BE2C (cell line): ENCODE measurements at regions not wholly inside any gene's neighbourhood (a gene's known extent, or its start where the extent isn't known, plus 50 kb on each side); places are given as distances from the start of the nearest gene placed in this dataset.

Source experiments
- DNase-seq: peaks from one replicate; pipeline ENCODE4 v3.0.0-alpha.2; 2020
- H3K27me3 ChIP-seq: fragments of 250-450 bp; sonication (Bioruptor Pico); 2 replicates; pipeline ENCODE4 v1.5.1; 2020; ENCODE audit warnings: mild to moderate bottlenecking
- H3K36me3 ChIP-seq: fragments of 250-450 bp; sonication (Bioruptor Pico); 2 replicates; pipeline ENCODE4 v1.5.1; 2020; ENCODE audit warnings: mild to moderate bottlenecking
- H3K4me1 ChIP-seq: fragments of 250-450 bp; sonication (Bioruptor Pico); 2 replicates; pipeline ENCODE4 v1.5.1; 2020
- H3K4me3 ChIP-seq: 2 replicates; pipeline ENCODE4 v1.5.1; 2011; ENCODE audit warnings: low read depth, low read length
- H3K9me3 ChIP-seq: fragments of 250-450 bp; sonication (Bioruptor Pico); 2 replicates; pipeline ENCODE4 v1.5.1; 2020
- TF ChIP-seq, protein P1 (sequence below): IDR thresholded peaks from 2 replicates; pipeline ENCODE4 v1.5.1; 2012; ENCODE audit warnings: mild to moderate bottlenecking, low read depth, low read length

DNA sequence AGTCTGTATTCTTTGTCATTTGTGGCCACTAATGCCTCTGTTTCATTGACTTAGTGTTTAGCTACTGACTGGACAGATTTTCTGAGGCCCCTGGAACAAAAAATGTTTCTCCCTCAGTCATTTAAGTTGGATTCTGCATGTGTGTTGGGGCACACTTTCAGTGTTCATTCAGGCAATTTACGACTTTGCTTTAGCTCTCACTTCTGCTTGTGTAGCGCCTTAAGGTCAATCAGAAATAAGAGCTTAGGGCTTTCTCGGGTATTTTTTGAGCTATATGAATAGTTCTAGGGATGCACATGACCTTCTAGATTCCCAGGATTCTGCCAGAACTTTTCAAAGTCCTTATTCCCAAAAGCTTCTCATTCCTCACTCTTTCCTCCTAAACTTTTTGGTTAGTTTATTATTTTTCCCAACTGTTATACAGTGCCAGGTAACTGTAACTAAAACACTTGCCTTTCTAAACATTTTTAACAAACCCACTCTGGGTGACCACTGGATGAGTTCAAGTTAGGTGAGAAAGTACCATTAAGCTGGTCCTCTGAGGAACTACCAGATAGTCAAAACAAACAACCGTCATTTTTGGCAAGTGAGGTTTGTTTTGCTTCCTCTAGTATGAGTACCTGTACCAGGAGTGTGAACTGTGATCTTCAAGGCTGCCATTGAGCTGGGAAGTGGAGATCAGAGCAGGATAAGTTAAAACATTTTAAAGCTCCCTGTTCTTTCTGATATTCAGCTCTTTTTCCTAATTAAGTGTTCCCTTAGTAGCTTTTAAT lies 571.3 kb upstream of the TLE4 start:
- Histone ChIP-seq H3K9me3 (no peaks in the 10 kb centered on the region), H3K27me3 (no peaks in the 10 kb centered on the region), H3K4me3 (no peak overlapping the region), H3K36me3 (no peaks in the 10 kb centered on the region), H3K4me1 (no peaks in the 10 kb centered on the region)
- DNase-seq, result no peak
- TF ChIP-seq, protein P1, sequence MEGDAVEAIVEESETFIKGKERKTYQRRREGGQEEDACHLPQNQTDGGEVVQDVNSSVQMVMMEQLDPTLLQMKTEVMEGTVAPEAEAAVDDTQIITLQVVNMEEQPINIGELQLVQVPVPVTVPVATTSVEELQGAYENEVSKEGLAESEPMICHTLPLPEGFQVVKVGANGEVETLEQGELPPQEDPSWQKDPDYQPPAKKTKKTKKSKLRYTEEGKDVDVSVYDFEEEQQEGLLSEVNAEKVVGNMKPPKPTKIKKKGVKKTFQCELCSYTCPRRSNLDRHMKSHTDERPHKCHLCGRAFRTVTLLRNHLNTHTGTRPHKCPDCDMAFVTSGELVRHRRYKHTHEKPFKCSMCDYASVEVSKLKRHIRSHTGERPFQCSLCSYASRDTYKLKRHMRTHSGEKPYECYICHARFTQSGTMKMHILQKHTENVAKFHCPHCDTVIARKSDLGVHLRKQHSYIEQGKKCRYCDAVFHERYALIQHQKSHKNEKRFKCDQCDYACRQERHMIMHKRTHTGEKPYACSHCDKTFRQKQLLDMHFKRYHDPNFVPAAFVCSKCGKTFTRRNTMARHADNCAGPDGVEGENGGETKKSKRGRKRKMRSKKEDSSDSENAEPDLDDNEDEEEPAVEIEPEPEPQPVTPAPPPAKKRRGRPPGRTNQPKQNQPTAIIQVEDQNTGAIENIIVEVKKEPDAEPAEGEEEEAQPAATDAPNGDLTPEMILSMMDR, result no peak

DNA sequence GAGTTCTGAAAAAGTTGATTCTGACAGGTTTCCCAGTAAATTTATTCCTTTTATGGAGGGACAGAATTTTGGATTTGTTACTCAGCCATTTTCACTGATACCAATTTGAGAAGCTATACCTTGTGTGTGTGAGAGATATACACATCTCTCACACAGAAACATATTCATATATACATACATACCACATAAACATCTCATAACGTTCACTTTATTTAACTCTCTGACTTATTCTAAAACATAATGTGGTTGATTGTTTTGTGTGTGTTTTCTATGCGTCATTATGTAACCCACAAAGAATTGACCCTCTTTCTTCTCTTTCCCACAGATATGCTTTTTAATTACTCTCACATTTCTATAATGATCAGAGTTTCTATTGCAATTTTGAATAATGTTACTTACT lies 570.8 kb upstream of the TLE4 start:
- no peaks in the 10 kb centered on the region for H3K9me3 ChIP-seq
- TF ChIP-seq, protein P1, result no peak
- no peak overlapping the region for H3K4me3 ChIP-seq
- no peak for DNase-seq
- H3K4me1 ChIP-seq, result no peaks in the 10 kb centered on the region
- H3K27me3 ChIP-seq, result no peaks in the 10 kb centered on the region
- H3K36me3 ChIP-seq, result no peaks in the 10 kb centered on the region

DNA sequence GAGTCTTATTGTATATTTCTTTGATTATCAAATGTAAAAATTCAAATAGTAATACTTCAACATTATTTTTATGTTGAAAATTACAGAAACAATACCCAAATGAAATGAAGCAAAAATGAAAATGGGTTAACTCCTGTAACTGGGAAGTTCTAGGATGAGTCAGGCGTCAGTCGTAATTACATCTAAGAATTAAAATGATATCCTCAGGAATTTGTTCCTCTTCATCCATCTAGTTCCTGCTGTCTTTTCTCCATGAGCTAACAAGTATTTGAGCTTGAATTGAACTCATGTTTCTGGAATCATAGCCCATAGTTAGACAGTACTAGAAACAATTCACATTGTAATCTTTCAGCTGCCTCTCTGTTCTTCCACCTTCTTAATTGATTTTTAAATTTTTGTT lies 568.3 kb upstream of the TLE4 start:
- TF ChIP-seq, protein P1, result no peak
- Histone ChIP-seq H3K27me3 (no peaks in the 10 kb centered on the region), H3K4me1 (peaks cover 4% of the 10 kb centered on the region; the same call in 1 of the 2 replicates), H3K36me3 (no peaks in the 10 kb centered on the region), H3K9me3 (no peaks in the 10 kb centered on the region), H3K4me3 (no peak overlapping the region)
- DNase-seq, result no peak

DNA sequence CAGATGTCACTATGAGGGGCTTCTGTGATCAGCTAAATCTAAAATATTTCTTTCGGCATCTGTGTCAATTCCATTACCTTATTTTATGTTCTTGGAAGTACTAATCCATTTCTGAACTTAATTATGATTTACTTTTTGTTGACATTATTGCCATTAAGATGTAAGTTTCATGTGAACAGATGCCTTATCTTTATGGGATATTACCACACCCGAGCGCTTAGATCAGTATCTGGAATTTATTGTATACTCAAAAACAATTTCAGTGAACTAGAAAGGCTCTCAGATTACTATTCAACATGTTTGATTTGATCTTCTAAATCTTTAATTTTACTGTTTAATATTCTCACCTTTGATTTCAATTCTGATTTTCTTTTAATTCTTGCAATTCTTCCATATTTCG lies 567.7 kb upstream of the TLE4 start:
- H3K4me1 ChIP-seq, result peaks cover 6% of the 10 kb centered on the region; the same call in 1 of the 2 replicates
- H3K36me3 ChIP-seq, result no peaks in the 10 kb centered on the region
- H3K9me3 ChIP-seq, result no peaks in the 10 kb centered on the region
- TF ChIP-seq, protein P1, result no peak
- no peaks in the 10 kb centered on the region for H3K27me3 ChIP-seq
- H3K4me3 ChIP-seq, result no peak overlapping the region
- DNase-seq, result no peak

DNA sequence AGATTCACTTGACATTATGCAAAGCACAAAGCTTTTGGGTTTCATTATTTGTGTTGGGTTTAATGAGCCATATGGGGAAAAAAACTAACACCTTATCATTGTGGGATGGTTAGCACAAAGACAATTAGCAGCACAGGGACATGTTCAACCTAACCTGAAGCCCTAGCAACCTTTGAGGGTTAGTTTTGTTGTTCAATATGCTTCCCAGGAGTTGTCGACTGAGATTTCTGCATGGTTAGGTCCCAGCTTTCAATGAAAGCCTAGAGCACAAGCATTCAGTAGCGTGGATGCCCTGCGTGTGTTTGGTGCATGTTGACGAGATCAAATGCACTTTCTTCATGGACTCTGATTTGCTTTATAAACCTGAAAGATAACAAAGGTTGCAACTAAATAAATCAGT lies 565.2 kb upstream of the TLE4 start:
- no peak for DNase-seq
- TF ChIP-seq, protein P1, result no peak
- no peaks in the 10 kb centered on the region for H3K36me3 ChIP-seq
- no peak overlapping the region for H3K4me3 ChIP-seq
- H3K27me3 ChIP-seq, result no peaks in the 10 kb centered on the region
- H3K4me1 ChIP-seq, result peaks cover 6% of the 10 kb centered on the region; the same call in 1 of the 2 replicates
- no peaks in the 10 kb centered on the region for H3K9me3 ChIP-seq

DNA sequence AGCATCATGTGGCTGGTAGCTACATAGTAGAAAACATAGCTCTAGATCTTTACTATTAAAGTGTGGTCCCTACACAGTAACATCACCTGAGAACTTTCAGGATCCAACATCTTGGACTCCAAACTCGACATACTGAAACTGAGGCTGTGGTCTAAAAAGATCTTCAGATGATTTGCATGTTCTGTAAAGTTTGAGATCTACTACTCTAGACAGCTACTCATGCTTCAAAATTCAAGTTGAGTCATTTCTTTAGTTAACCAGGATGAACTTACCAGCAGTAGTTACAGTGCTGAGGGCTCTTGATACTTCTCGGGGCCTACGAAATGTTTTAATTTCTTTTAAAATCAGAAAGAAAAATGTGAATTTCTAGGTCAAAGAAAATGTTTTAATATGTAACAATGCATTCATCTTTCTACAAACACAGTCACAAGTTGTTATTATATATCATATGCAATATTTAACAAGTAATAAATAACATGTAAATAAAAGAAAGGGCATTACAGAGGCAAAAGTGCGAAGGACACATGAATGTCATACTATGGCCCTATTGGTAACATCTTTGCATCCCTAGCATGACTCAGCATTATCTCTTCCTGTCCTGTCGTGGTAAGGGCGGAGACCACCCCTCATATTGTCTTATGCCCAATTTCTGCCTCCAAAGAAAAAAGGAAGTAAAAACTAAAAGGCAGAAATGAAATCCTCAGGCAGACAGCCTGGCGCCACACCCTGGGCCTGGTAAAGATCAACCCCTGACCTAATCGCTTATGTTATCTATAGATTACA lies 563.9 kb upstream of the TLE4 start:
- no peak overlapping the region for H3K4me3 ChIP-seq
- H3K9me3 ChIP-seq, result no peaks in the 10 kb centered on the region
- DNase-seq, result no peak
- TF ChIP-seq, protein P1, result no peak
- H3K36me3 ChIP-seq, result no peaks in the 10 kb centered on the region
- no peaks in the 10 kb centered on the region for H3K27me3 ChIP-seq
- H3K4me1 ChIP-seq, result peaks cover 6% of the 10 kb centered on the region; the same call in 1 of the 2 replicates
